Neural progenitor cell (in vitro differentiated cells): ENCODE measurements at regions not wholly inside any gene's neighbourhood (a gene's known extent, or its start where the extent isn't known, plus 50 kb on each side); places are given as distances from the start of the nearest gene placed in this dataset.

Experiments
- DNase-seq: peaks from one replicate; pipeline ENCODE4 v3.0.0-alpha.2; 2016; ENCODE audit warnings: low spot score
- H2AFZ ChIP-seq: fragments of 200-600 bp; sonication (generic); replicated peaks from 2 replicates; pipeline ENCODE4 v1.6.1; 2016; ENCODE audit warnings: antibody characterized with exemption
- H3F3A ChIP-seq: fragments of 200-600 bp; sonication (generic); 2 replicates; pipeline ENCODE4 v1.6.1; 2016; ENCODE audit warnings: antibody characterized with exemption, low read depth
- H3K27ac ChIP-seq: fragments of 200-600 bp; sonication (generic); 2 replicates; pipeline ENCODE4 v1.5.1; 2016; ENCODE audit warnings: mild to moderate bottlenecking
- H3K27me3 ChIP-seq: fragments of 200-600 bp; sonication (generic); 2 replicates; pipeline ENCODE4 v1.6.1; 2016; ENCODE audit warnings: mild to moderate bottlenecking, moderate library complexity
- H3K36me3 ChIP-seq: fragments of 200-600 bp; sonication (generic); 2 replicates; pipeline ENCODE4 v1.5.1; 2016
- H3K4me1 ChIP-seq: fragments of 200-600 bp; sonication (generic); 2 replicates; pipeline ENCODE4 v1.6.1; 2016; ENCODE audit warnings: mixed run types
- H3K4me2 ChIP-seq: fragments of 200-600 bp; sonication (generic); 2 replicates; pipeline ENCODE4 v1.6.1; 2016
- H3K4me3 ChIP-seq: fragments of 200-600 bp; sonication (generic); 2 replicates; pipeline ENCODE4 v1.5.1; 2016
- H3K79me2 ChIP-seq: fragments of 200-600 bp; sonication (generic); 2 replicates; pipeline ENCODE4 v1.6.1; 2016; ENCODE audit warnings: low read depth
- H3K9ac ChIP-seq: fragments of 200-600 bp; sonication (generic); 2 replicates; pipeline ENCODE4 v1.6.1; 2016
- H3K9me3 ChIP-seq: fragments of 200-600 bp; sonication (generic); 2 replicates; pipeline ENCODE4 v1.5.1; 2016; ENCODE audit warnings: low read depth
- H4K20me1 ChIP-seq: fragments of 200-600 bp; sonication (generic); 2 replicates; pipeline ENCODE4 v1.6.1; 2016; ENCODE audit warnings: low read depth
- H3K27ac Mint-ChIP-seq: 3 replicates; pipeline ENCODE4 v1.8.0; 2021; ENCODE audit warnings: mixed read lengths
- H3K27me3 Mint-ChIP-seq: 2 replicates; pipeline ENCODE4 v1.8.0; 2022; ENCODE audit warnings: low read depth, mild to moderate bottlenecking, inconsistent platforms, moderate library complexity, mixed read lengths; ENCODE audit not compliant: insufficient read depth
- H3K36me3 Mint-ChIP-seq: 3 replicates; pipeline ENCODE4 v1.8.0; 2021; ENCODE audit warnings: mixed read lengths
- H3K4me1 Mint-ChIP-seq: 3 replicates; pipeline ENCODE4 v1.8.0; 2021; ENCODE audit warnings: mixed read lengths
- H3K4me3 Mint-ChIP-seq: 3 replicates; pipeline ENCODE4 v1.8.0; 2021; ENCODE audit warnings: mild to moderate bottlenecking, moderate library complexity, mixed read lengths
- H3K9me3 Mint-ChIP-seq: 3 replicates; pipeline ENCODE4 v1.8.0; 2020; ENCODE audit warnings: mixed read lengths
- CTCF ChIP-seq: fragments of 200-600 bp; sonication (generic); IDR thresholded peaks from 2 replicates; pipeline ENCODE4 v1.5.1; 2017; ENCODE audit warnings: antibody characterized with exemption, mild to moderate bottlenecking
- EZH2 ChIP-seq: fragments of 200-600 bp; sonication (generic); IDR thresholded peaks from 2 replicates; pipeline ENCODE4 v1.6.1; 2017; ENCODE audit warnings: antibody characterized with exemption, mild to moderate bottlenecking, moderate library complexity
- EZH2phosphoT487 ChIP-seq: fragments of 200-600 bp; sonication (generic); IDR thresholded peaks from 2 replicates; pipeline ENCODE4 v1.6.1; 2017; ENCODE audit warnings: antibody characterized with exemption

GRCh38 chr2:160628811-160629210, 135.2 kb upstream of the RBMS1 start:
- Histone ChIP-seq H4K20me1 (no peaks in the 10 kb centered on the region), H3K9ac (no peak overlapping the region), H3K9me3 (no peaks in the 10 kb centered on the region), H2AFZ (no peak overlapping the region), H3K36me3 (no peaks in the 10 kb centered on the region), H3K4me1 (peaks cover 13% of the 10 kb centered on the region), H3K4me2 (no peak overlapping the region), H3K4me3 (no peak overlapping the region), H3K27ac (no peak overlapping the region), H3K79me2 (no peaks in the 10 kb centered on the region), H3K27me3 (no peaks in the 10 kb centered on the region), H3F3A (no peaks in the 10 kb centered on the region)
- Mint-ChIP-seq H3K4me1 (peaks cover 10% of the 10 kb centered on the region), H3K4me3 (no peak overlapping the region), H3K9me3 (peaks cover 10% of the 10 kb centered on the region), H3K27me3 (peaks cover 2% of the 10 kb centered on the region), H3K27ac (no peak overlapping the region), H3K36me3 (no peaks in the 10 kb centered on the region)
- DNase-seq, result no peak
- TF ChIP-seq CTCF (no peak), EZH2 (no peak), EZH2phosphoT487 (no peak)

- Mint-ChIP-seq H3K4me3 (no peak overlapping the region), H3K27me3 (peaks cover 2% of the 10 kb centered on the region), H3K9me3 (peaks cover 4% of the 10 kb centered on the region), H3K4me1 (peaks cover 16% of the 10 kb centered on the region), H3K27ac (peak overlapping the region; percentile 23), H3K36me3 (no peaks in the 10 kb centered on the region)
- no peaks in the 10 kb centered on the region for H3F3A ChIP-seq
- H4K20me1 ChIP-seq, result no peaks in the 10 kb centered on the region
- H3K4me3 ChIP-seq, result no peak overlapping the region
- no peaks in the 10 kb centered on the region for H3K27me3 ChIP-seq
- no peaks in the 10 kb centered on the region for H3K9me3 ChIP-seq
- peak overlapping the region; percentile 81 for H2AFZ ChIP-seq
- no peak for DNase-seq
- TF ChIP-seq EZH2phosphoT487 (no peak), CTCF (no peak), EZH2 (no peak)
- no peaks in the 10 kb centered on the region for H3K36me3 ChIP-seq
- H3K27ac ChIP-seq, result no peak overlapping the region
- no peaks in the 10 kb centered on the region for H3K79me2 ChIP-seq
- H3K4me1 ChIP-seq, result peaks cover 21% of the 10 kb centered on the region
- H3K9ac ChIP-seq, result no peak overlapping the region
- H3K4me2 ChIP-seq, result no peak overlapping the region
Measured at GRCh38 chr2:160630801-160631590, 137.4 kb upstream of the RBMS1 start.

- Histone ChIP-seq H3K9ac (no peak overlapping the region), H3K4me2 (no peak overlapping the region), H4K20me1 (no peaks in the 10 kb centered on the region), H3K4me1 (peaks cover 21% of the 10 kb centered on the region), H3K79me2 (no peaks in the 10 kb centered on the region), H3K9me3 (no peaks in the 10 kb centered on the region), H3K27ac (no peak overlapping the region), H3K27me3 (no peaks in the 10 kb centered on the region), H2AFZ (no peak overlapping the region), H3K36me3 (no peaks in the 10 kb centered on the region), H3F3A (no peaks in the 10 kb centered on the region), H3K4me3 (no peak overlapping the region)
- Mint-ChIP-seq H3K27me3 (peaks cover 5% of the 10 kb centered on the region), H3K4me1 (peaks cover 16% of the 10 kb centered on the region), H3K36me3 (no peaks in the 10 kb centered on the region), H3K9me3 (peaks cover 10% of the 10 kb centered on the region), H3K27ac (no peak overlapping the region), H3K4me3 (no peak overlapping the region)
- no peak for DNase-seq
- TF ChIP-seq CTCF, result no peak
- TF ChIP-seq EZH2, result no peak
- no peak for TF ChIP-seq EZH2phosphoT487
Measured at GRCh38 chr2:160632084-160632975, 138.7 kb upstream of the RBMS1 start.
